Neutrophil (primary cell): ENCODE measurements at regions not wholly inside any gene's neighbourhood (a gene's known extent, or its start where the extent isn't known, plus 50 kb on each side); places are given as distances from the start of the nearest gene placed in this dataset.

Source experiments
- H3K27ac ChIP-seq: fragments of 200-600 bp; sonication (generic); 2 replicates; pipeline ENCODE4 v1.5.1; 2016; ENCODE audit warnings: mild to moderate bottlenecking, moderate library complexity
- H3K27me3 ChIP-seq: fragments of 200-600 bp; sonication (generic); 2 replicates; pipeline ENCODE4 v1.6.0; 2016; ENCODE audit warnings: mild to moderate bottlenecking
- H3K36me3 ChIP-seq: fragments of 200-600 bp; sonication (generic); 2 replicates; pipeline ENCODE4 v1.5.1; 2017
- H3K4me1 ChIP-seq, 2 experiments: fragments of 200-600 bp in 1 of 2; sonication (generic) in 1 of 2; 1 replicate in 1 of 2; 2 replicates in 1 of 2; pipeline versions ENCODE4 v1.5.1 to v1.6.1; 2013 to 2016; ENCODE audit warnings: low read depth in 1 of 2, low read length in 1 of 2, mild to moderate bottlenecking in 1 of 2, moderate library complexity in 1 of 2; ENCODE audit not compliant: control insufficient read depth in 1 of 2, insufficient read depth in 1 of 2
- H3K4me3 ChIP-seq, 2 experiments: fragments of 200-600 bp in 1 of 2; sonication (generic) in 1 of 2; 1 replicate in 1 of 2; 2 replicates in 1 of 2; pipeline ENCODE4 v1.5.1; 2013 to 2016; ENCODE audit warnings: low read depth in 1 of 2, low read length in 1 of 2, mild to moderate bottlenecking in 1 of 2, moderate library complexity in 1 of 2
- H3K9me3 ChIP-seq: fragments of 200-600 bp; sonication (generic); 2 replicates; pipeline ENCODE4 v1.5.1; 2016
- TF ChIP-seq, protein P1 (sequence below): fragments of 200-600 bp; sonication (generic); IDR thresholded peaks from 2 replicates; pipeline ENCODE4 v1.5.1; 2016; ENCODE audit warnings: antibody characterized with exemption

DNA sequence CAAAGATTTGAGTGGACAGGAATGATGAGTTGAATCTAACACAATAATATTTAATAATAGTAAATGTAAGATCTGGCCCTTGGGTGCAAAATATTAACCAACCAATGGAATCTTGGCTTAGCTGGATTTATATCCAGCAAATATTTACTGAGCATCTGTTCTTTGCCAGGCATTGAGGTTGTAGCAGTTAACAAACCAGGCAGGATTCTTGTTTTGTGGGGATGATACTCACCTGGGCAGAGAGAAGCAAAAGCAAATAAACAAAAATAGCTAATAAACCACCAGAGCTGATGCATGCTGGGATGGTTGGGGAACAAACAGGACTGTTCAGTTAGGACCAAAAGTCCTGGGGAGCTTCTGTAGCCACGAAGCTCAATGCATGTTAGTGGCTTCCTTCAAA lies 84.1 kb upstream of the CDH13 start:
- H3K9me3 ChIP-seq, result no peaks in the 10 kb centered on the region
- H3K4me1 ChIP-seq, result no peaks in the 10 kb centered on the region
- H3K4me3 ChIP-seq, result no peak overlapping the region
- TF ChIP-seq, protein P1, sequence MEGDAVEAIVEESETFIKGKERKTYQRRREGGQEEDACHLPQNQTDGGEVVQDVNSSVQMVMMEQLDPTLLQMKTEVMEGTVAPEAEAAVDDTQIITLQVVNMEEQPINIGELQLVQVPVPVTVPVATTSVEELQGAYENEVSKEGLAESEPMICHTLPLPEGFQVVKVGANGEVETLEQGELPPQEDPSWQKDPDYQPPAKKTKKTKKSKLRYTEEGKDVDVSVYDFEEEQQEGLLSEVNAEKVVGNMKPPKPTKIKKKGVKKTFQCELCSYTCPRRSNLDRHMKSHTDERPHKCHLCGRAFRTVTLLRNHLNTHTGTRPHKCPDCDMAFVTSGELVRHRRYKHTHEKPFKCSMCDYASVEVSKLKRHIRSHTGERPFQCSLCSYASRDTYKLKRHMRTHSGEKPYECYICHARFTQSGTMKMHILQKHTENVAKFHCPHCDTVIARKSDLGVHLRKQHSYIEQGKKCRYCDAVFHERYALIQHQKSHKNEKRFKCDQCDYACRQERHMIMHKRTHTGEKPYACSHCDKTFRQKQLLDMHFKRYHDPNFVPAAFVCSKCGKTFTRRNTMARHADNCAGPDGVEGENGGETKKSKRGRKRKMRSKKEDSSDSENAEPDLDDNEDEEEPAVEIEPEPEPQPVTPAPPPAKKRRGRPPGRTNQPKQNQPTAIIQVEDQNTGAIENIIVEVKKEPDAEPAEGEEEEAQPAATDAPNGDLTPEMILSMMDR, result no peak
- no peaks in the 10 kb centered on the region for H3K36me3 ChIP-seq
- no peak overlapping the region for H3K27ac ChIP-seq
- H3K27me3 ChIP-seq, result no peaks in the 10 kb centered on the region

DNA sequence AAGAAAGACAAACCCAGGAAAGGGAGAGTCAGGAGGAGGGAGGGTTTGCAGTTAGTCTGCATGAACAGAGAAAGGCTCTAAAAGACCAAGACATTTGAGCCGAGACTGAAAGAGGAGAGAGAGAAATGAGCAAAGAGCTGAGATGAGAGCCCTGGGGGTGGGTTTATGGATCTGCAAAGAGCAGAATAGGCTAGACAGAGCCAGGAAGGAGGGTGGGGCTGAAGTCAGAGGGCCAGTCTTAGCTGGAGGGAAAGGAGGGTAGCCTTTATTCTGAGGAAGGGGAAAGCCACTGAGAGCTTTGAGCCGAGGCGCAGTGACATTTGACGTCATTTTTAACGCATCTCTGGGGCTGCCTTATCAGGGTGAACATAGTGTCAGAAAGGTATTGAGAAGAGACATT lies 85.7 kb upstream of the CDH13 start:
- no peaks in the 10 kb centered on the region for H3K4me1 ChIP-seq
- H3K36me3 ChIP-seq, result no peaks in the 10 kb centered on the region
- no peaks in the 10 kb centered on the region for H3K9me3 ChIP-seq
- H3K27me3 ChIP-seq, result no peaks in the 10 kb centered on the region
- no peak overlapping the region for H3K27ac ChIP-seq
- H3K4me3 ChIP-seq, result no peak overlapping the region
- TF ChIP-seq, protein P1, result no peak

DNA sequence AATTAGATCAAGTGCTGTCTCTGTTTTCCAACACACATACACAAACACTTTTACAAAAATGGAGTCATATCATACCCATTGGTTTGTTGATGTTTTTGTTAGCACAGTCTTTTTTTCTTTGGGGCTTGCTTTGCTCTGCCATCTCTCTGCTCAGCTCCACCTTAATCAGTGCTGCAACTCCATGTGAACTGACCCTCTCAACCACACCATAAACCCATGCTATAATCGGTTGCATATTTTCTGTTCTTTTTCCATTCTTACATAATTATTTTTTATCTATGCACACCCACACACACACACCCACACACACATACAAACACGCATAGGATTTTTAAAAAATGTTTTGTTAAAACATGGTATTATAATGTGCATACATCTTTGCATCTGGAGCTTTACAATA lies 91.0 kb upstream of the CDH13 start:
- TF ChIP-seq, protein P1, result no peak
- no peak overlapping the region for H3K4me3 ChIP-seq
- H3K9me3 ChIP-seq, result no peaks in the 10 kb centered on the region
- H3K27me3 ChIP-seq, result no peaks in the 10 kb centered on the region
- no peaks in the 10 kb centered on the region for H3K36me3 ChIP-seq
- H3K4me1 ChIP-seq, result no peaks in the 10 kb centered on the region
- H3K27ac ChIP-seq, result no peak overlapping the region

DNA sequence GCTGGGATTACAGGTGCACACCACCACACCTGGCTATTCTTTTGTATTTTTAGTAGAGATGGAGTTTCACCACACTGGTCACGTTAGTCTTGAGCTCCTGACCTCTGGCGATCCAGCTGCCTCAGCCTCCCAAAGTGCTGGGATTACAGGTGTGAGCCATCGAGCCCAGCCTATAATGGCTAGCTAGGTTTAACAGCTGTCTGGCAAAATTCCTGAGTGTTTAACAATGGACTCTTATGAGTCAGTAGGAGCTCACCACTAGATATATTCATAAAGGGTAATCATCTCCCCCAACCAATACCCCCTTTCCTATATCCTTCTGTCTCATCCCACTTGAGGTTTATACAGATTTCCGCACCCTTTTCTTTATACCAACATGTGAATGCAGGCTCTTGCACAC lies 91.5 kb upstream of the CDH13 start:
- H3K4me1 ChIP-seq, result no peaks in the 10 kb centered on the region
- TF ChIP-seq, protein P1, result no peak
- H3K36me3 ChIP-seq, result no peaks in the 10 kb centered on the region
- no peak overlapping the region for H3K27ac ChIP-seq
- no peak overlapping the region for H3K4me3 ChIP-seq
- H3K27me3 ChIP-seq, result no peaks in the 10 kb centered on the region
- no peaks in the 10 kb centered on the region for H3K9me3 ChIP-seq

DNA sequence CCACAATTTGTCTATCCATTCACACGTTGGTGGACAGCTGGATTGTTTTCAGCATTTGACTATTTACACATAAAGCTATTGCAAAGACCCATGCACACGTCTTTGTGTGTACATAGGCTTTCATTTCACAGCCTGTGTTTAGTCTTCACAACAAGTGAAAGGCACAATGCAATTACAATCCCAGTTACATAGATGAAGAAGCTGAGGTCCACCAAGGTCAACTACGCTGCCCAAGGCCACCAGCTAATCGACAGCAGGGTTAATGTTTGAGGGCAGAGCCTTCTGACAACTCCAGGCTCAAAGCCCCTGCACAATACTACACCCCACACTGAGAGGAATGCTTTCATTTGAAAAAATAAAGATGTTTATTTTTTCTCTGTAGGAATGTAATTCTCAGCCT lies 93.6 kb upstream of the CDH13 start:
- no peak overlapping the region for H3K27ac ChIP-seq
- TF ChIP-seq, protein P1, result no peak
- H3K9me3 ChIP-seq, result no peaks in the 10 kb centered on the region
- no peaks in the 10 kb centered on the region for H3K4me1 ChIP-seq
- H3K36me3 ChIP-seq, result no peaks in the 10 kb centered on the region
- H3K4me3 ChIP-seq, result no peak overlapping the region
- no peaks in the 10 kb centered on the region for H3K27me3 ChIP-seq

DNA sequence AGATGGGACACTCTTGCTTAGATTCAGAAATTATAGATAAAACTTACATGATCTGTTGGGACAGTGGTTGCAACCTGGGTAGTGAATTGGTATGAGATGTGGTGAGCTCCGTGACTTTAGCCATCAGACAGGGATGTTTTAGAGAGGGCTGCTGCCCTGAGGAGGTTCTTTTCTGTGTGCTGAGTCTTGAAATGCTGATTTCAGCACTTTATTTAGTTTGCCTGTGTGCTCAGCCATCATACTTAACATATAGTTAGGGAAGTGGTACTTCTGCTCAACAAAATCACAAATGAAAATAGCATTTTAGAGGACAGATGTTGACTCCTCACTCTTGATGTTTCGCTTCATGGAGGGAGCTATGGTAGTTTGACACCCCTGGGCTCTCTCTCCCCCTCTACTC lies 95.9 kb upstream of the CDH13 start:
- Histone ChIP-seq H3K4me3 (no peak overlapping the region), H3K36me3 (no peaks in the 10 kb centered on the region), H3K4me1 (no peaks in the 10 kb centered on the region), H3K9me3 (no peaks in the 10 kb centered on the region), H3K27ac (no peak overlapping the region), H3K27me3 (no peaks in the 10 kb centered on the region)
- TF ChIP-seq, protein P1, result no peak
